ENCODE measurements at regions not wholly inside any gene's neighbourhood (a gene's known extent, or its start where the extent isn't known, plus 50 kb on each side); places are given as distances from the start of the nearest gene placed in this dataset.

DNA sequence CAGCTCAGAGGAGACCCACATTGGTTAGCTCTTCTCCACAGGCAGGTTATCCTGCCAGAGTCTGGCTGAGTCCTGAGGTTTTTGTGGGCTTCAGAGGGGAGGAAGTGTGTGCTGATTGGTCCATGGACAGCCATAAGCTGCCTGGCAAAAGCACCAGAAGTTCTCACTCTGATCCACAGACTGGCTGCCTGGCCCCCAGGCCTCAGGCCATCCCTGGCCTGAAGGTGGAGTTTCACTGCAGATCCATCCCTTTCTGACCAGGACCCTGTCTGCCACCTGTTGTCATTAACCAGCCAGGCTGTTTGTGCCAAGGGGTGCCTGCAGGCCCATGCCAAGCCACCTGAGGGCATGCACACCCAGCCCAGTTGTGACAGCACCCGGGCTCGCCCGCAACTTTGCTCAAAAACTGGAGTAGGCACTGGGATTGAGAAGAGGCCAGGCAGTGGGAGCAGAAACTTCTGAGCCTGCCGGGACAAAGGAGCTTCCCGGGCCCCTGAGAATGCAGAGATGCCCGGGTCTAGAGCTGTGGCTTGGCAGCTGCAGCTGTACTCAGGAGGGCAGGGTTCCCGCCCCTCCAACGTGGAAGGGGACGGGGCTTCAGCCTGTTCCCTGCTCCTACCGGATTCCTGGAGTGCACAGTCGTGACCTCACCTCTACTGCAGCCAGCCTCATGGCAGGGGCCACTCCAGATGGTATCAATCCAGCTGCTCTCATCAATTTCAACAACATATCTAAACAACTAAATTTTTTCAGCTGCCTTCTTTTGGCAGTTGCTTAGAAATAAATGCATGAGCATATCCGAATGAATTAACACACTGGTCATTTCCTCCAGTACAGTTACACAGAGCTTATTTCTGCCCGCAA, 1277.3 kb downstream of the SLC16A7 start:
- no peak overlapping the region for H3K27ac Mint-ChIP-seq
- intact Hi-C loops (cut with micrococcal nuclease): no loop called here
- no peak for DNase-seq
- no peak overlapping the region for H3K4me3 Mint-ChIP-seq
- no peaks in the 10 kb centered on the region for H3K27me3 Mint-ChIP-seq (ENCODE audit: low read depth)
- H3K9me3 Mint-ChIP-seq: no peaks in the 10 kb centered on the region
- H3K4me1 Mint-ChIP-seq (ENCODE audit: low read depth): no peaks in the 10 kb centered on the region
- no peaks in the 10 kb centered on the region for H3K36me3 Mint-ChIP-seq (ENCODE audit: low read depth)
- CTCF ChIA-PET: no interaction called here

GRCh38 chr12:60874091-60874490, 1278.3 kb downstream of the SLC16A7 start:
- CTCF ChIA-PET: no interaction called here
- no peaks in the 10 kb centered on the region for H3K27me3 Mint-ChIP-seq (ENCODE audit: low read depth)
- no peaks in the 10 kb centered on the region for H3K36me3 Mint-ChIP-seq (ENCODE audit: low read depth)
- H3K27ac Mint-ChIP-seq: no peak overlapping the region
- intact Hi-C loops (cut with micrococcal nuclease): no loop called here
- no peak for DNase-seq
- no peak overlapping the region for H3K4me3 Mint-ChIP-seq
- H3K4me1 Mint-ChIP-seq (ENCODE audit: low read depth): no peaks in the 10 kb centered on the region
- peaks cover 3% of the 10 kb centered on the region for H3K9me3 Mint-ChIP-seq

- no peaks in the 10 kb centered on the region for H3K27me3 Mint-ChIP-seq (ENCODE audit: low read depth)
- no peaks in the 10 kb centered on the region for H3K36me3 Mint-ChIP-seq (ENCODE audit: low read depth)
- no peaks in the 10 kb centered on the region for H3K4me1 Mint-ChIP-seq (ENCODE audit: low read depth)
- intact Hi-C loops (cut with micrococcal nuclease): no loop called here
- H3K4me3 Mint-ChIP-seq: no peak overlapping the region
- H3K27ac Mint-ChIP-seq: no peak overlapping the region
- CTCF ChIA-PET: no interaction called here
- H3K9me3 Mint-ChIP-seq: peaks cover 2% of the 10 kb centered on the region
- DNase-seq: no peak
These were observed 1325.1 kb downstream of the SLC16A7 start for GRCh38 chr12:60920841-60921495.

DNA sequence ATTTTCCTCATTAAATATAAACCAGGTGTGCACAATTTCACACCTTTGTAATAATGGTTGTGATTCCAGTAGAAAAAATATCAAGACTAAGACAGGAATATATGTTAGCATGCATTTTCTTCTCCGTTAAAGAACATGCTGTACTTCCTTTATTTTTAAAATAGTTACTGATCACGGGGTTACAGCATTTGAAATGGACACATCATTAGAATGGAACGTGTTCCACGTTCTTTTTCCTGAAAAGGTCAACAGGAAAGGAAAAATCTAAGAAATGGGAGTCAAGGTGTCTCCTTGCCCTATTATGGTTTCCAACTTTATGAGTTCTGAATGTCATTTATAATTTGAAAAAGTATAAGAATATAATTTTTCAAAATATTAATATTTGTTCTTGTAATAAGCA, 1325.7 kb downstream of the SLC16A7 start:
- CTCF ChIA-PET: no interaction called here
- H3K27me3 Mint-ChIP-seq (ENCODE audit: low read depth): no peaks in the 10 kb centered on the region
- no peak for DNase-seq
- H3K9me3 Mint-ChIP-seq: peaks cover 2% of the 10 kb centered on the region
- no peaks in the 10 kb centered on the region for H3K4me1 Mint-ChIP-seq (ENCODE audit: low read depth)
- no peaks in the 10 kb centered on the region for H3K36me3 Mint-ChIP-seq (ENCODE audit: low read depth)
- intact Hi-C loops (cut with micrococcal nuclease): no loop called here
- no peak overlapping the region for H3K27ac Mint-ChIP-seq
- no peak overlapping the region for H3K4me3 Mint-ChIP-seq

DNA sequence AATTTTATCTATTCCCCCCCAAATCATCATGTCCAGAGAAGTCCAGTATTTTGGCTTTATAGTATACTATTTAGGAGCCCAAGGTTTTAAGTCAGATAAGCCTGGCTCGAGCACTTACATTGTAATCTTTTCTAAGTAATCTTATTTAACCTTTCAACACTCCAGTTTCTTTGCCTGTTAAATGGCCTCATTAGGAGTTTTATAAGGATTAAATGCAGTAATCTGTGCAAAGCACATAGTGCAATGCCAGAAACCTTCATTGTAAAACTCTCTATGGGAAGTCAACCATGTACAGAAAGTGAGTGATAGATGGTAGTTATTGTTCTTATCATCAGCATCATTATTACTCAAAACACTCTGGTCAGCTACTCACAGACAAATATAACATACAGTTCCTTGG, 1330.4 kb downstream of the SLC16A7 start:
- Mint-ChIP-seq H3K36me3 (ENCODE audit: low read depth) (no peaks in the 10 kb centered on the region), H3K4me1 (ENCODE audit: low read depth) (no peaks in the 10 kb centered on the region), H3K4me3 (no peak overlapping the region), H3K9me3 (peaks cover 6% of the 10 kb centered on the region), H3K27me3 (ENCODE audit: low read depth) (no peaks in the 10 kb centered on the region), H3K27ac (no peak overlapping the region)
- no peak for DNase-seq
- intact Hi-C loops (cut with micrococcal nuclease): no loop called here
- CTCF ChIA-PET: no interaction called here

DNA sequence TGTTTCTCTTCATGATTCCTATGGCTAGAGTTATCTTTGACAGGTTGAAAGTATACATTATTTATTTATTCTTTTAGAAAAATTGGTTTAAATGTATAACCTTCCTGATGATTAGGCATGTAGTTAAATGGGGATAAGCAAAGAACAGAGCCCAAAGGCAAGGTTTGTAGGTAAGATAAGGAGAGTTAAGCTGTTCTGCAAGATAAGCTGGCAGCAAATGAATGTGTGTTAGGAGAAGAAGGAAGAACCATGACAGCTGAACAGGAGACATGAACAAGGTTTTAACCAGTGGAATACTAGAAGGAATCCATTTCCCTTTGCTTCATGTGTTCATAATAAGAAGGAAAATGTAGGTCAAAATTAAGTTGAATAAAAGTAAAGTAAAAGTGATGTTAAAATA, 1330.1 kb upstream of the USP15 start:
- H3K4me3 Mint-ChIP-seq: no peak overlapping the region
- intact Hi-C loops (cut with micrococcal nuclease): no loop called here
- H3K27ac Mint-ChIP-seq: no peak overlapping the region
- H3K9me3 Mint-ChIP-seq: peaks cover 13% of the 10 kb centered on the region
- H3K27me3 Mint-ChIP-seq (ENCODE audit: low read depth): no peaks in the 10 kb centered on the region
- no peak for DNase-seq
- CTCF ChIA-PET: no interaction called here
- H3K36me3 Mint-ChIP-seq (ENCODE audit: low read depth): no peaks in the 10 kb centered on the region
- H3K4me1 Mint-ChIP-seq (ENCODE audit: low read depth): no peaks in the 10 kb centered on the region

- no peaks in the 10 kb centered on the region for H3K27me3 Mint-ChIP-seq (ENCODE audit: low read depth)
- CTCF ChIA-PET: no interaction called here
- intact Hi-C loops (cut with micrococcal nuclease): no loop called here
- H3K27ac Mint-ChIP-seq: no peak overlapping the region
- no peaks in the 10 kb centered on the region for H3K4me1 Mint-ChIP-seq (ENCODE audit: low read depth)
- H3K9me3 Mint-ChIP-seq: peaks cover 17% of the 10 kb centered on the region
- no peaks in the 10 kb centered on the region for H3K36me3 Mint-ChIP-seq (ENCODE audit: low read depth)
- H3K4me3 Mint-ChIP-seq: no peak overlapping the region
- DNase-seq: no peak
These were observed 1324.0 kb upstream of the USP15 start for GRCh38 chr12:60935981-60936761.

- no peaks in the 10 kb centered on the region for H3K27me3 Mint-ChIP-seq (ENCODE audit: low read depth)
- no peaks in the 10 kb centered on the region for H3K36me3 Mint-ChIP-seq (ENCODE audit: low read depth)
- no peaks in the 10 kb centered on the region for H3K4me1 Mint-ChIP-seq (ENCODE audit: low read depth)
- H3K27ac Mint-ChIP-seq: no peak overlapping the region
- DNase-seq: no peak
- H3K9me3 Mint-ChIP-seq: peaks cover 2% of the 10 kb centered on the region
- no peak overlapping the region for H3K4me3 Mint-ChIP-seq
- intact Hi-C loops (cut with micrococcal nuclease): no loop called here
- CTCF ChIA-PET: no interaction called here
These were observed 1312.7 kb upstream of the USP15 start for GRCh38 chr12:60947533-60947932.

DNA sequence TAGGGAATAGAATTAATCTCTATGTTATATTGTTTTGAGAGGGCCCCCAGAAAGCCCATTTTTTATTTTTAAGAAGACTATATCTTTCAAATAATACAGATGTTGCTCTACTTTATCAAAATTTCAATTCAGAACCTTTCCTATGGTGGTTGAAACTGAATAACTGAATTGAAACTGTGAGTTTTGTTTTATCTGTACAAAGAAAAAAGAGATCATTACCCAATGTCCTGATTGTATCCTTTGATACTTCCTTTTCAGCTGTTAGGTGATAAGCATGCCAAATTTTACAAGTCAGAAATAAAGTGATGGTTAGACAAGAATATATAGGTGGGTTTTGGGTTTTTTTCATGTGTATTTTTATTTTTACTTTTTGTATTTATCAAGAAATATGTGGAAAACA, 1293.1 kb upstream of the USP15 start:
- CTCF ChIA-PET: no interaction called here
- Mint-ChIP-seq H3K36me3 (ENCODE audit: low read depth) (no peaks in the 10 kb centered on the region), H3K27me3 (ENCODE audit: low read depth) (no peaks in the 10 kb centered on the region), H3K4me3 (no peak overlapping the region), H3K4me1 (ENCODE audit: low read depth) (no peaks in the 10 kb centered on the region), H3K9me3 (no peaks in the 10 kb centered on the region), H3K27ac (no peak overlapping the region)
- intact Hi-C loops (cut with micrococcal nuclease): no loop called here
- no peak for DNase-seq

GRCh38 chr12:60977966-60978365, 1282.2 kb upstream of the USP15 start:
- no peaks in the 10 kb centered on the region for H3K27me3 Mint-ChIP-seq (ENCODE audit: low read depth)
- H3K4me3 Mint-ChIP-seq: no peak overlapping the region
- H3K36me3 Mint-ChIP-seq (ENCODE audit: low read depth): no peaks in the 10 kb centered on the region
- DNase-seq: no peak
- no peaks in the 10 kb centered on the region for H3K4me1 Mint-ChIP-seq (ENCODE audit: low read depth)
- no peak overlapping the region for H3K27ac Mint-ChIP-seq
- no peaks in the 10 kb centered on the region for H3K9me3 Mint-ChIP-seq
- CTCF ChIA-PET: no interaction called here
- intact Hi-C loops (cut with micrococcal nuclease): no loop called here

- intact Hi-C loops (cut with micrococcal nuclease): no loop called here
- Mint-ChIP-seq H3K27ac (no peak overlapping the region), H3K4me3 (no peak overlapping the region), H3K9me3 (peaks cover under 1% of the 10 kb centered on the region), H3K36me3 (ENCODE audit: low read depth) (no peaks in the 10 kb centered on the region), H3K27me3 (ENCODE audit: low read depth) (no peaks in the 10 kb centered on the region), H3K4me1 (ENCODE audit: low read depth) (no peaks in the 10 kb centered on the region)
- DNase-seq: no peak
- CTCF ChIA-PET: no interaction called here
These were observed 1279.6 kb upstream of the USP15 start for GRCh38 chr12:60980558-60980957.

GRCh38 chr12:60981473-60981872, 1278.7 kb upstream of the USP15 start:
- Mint-ChIP-seq H3K36me3 (ENCODE audit: low read depth) (no peaks in the 10 kb centered on the region), H3K27ac (no peak overlapping the region), H3K4me1 (ENCODE audit: low read depth) (no peaks in the 10 kb centered on the region), H3K4me3 (no peak overlapping the region), H3K9me3 (peaks cover 2% of the 10 kb centered on the region), H3K27me3 (ENCODE audit: low read depth) (no peaks in the 10 kb centered on the region)
- intact Hi-C loops (cut with micrococcal nuclease): no loop called here
- no peak for DNase-seq
- CTCF ChIA-PET: no interaction called here

GRCh38 chr12:60992087-60992486, 1268.1 kb upstream of the USP15 start:
- H3K4me3 Mint-ChIP-seq: no peak overlapping the region
- CTCF ChIA-PET: no interaction called here
- intact Hi-C loops (cut with micrococcal nuclease): no loop called here
- H3K9me3 Mint-ChIP-seq: no peaks in the 10 kb centered on the region
- H3K36me3 Mint-ChIP-seq (ENCODE audit: low read depth): no peaks in the 10 kb centered on the region
- no peaks in the 10 kb centered on the region for H3K4me1 Mint-ChIP-seq (ENCODE audit: low read depth)
- no peaks in the 10 kb centered on the region for H3K27me3 Mint-ChIP-seq (ENCODE audit: low read depth)
- no peak for DNase-seq
- no peak overlapping the region for H3K27ac Mint-ChIP-seq
